GM21367 (cell line): ENCODE measurements at regions not wholly inside any gene's neighbourhood (a gene's known extent, or its start where the extent isn't known, plus 50 kb on each side); places are given as distances from the start of the nearest gene placed in this dataset.

ENCODE experiments used
- ATAC-seq: cut with Tn5 transposase; IDR thresholded peaks from one replicate; pipeline ENCODE4 v1.9.1; 2021; ENCODE audit not compliant: unreplicated experiment

- no peak for ATAC-seq
These were observed 456.1 kb downstream of the AJAP1 start for GRCh38 chr1:5110508-5110907.

DNA sequence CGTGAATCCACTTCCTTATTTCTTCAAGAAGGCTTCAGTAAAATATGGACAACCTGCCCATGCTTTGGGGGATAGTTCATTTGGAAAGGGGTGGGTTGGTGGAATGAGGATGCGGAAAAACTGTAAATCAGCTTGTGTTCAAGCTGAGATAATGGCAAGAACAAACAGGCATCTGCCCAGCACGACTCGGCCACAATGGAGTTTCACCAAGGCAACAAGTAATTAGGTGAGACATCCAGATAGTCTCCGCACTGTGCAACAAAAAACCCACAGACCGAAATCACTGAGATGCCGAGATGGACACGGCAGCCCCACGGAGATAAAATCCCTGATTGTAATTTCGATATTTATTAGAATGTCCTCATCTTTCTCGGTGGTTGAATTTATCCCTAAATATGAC lies 455.2 kb downstream of the AJAP1 start:
- no peak for ATAC-seq

GRCh38 chr1:5108740-5109139 lies 454.3 kb downstream of the AJAP1 start:
- ATAC-seq: no peak

GRCh38 chr1:5105744-5106143 lies 451.3 kb downstream of the AJAP1 start:
- no peak for ATAC-seq

DNA sequence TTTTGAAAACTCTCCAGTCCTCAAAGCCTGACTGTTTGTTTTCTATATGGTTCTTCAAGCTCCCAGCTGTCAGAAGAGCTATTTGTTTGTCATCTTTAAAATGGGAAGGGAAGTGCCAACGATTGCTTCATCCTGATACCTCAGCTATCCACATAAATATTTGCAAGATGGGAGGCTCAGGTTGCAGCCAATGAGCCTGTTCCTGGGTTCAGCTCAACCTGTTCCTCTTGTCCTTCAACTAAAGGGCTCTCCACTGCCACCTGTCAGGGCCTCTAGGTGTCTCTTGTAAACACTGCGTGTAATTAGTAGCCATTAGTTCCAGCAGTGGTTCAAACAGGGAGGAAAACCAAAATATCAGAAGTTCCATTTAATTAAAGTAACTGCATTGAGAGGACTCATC lies 445.1 kb downstream of the AJAP1 start:
- ATAC-seq: no peak

DNA sequence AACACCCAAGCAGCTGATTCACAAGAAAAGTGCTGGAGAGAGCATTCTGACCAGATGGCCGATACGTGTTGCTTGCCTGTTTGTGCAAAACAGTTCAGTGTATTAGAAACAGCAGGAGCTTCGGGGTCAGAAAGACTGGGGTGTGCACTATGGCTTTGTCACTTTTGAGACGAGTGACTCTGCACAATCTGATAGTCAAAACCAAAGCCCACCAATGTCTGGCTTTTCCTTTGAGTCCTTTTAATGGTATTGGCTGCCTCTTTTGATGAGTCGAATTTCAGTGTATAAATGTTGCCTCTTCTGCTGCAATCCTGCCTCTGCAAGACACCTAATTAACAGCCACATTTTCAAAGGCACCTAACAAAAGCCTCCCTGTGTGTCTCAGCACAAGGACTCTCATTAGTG lies 444.6 kb downstream of the AJAP1 start:
- no peak for ATAC-seq

DNA sequence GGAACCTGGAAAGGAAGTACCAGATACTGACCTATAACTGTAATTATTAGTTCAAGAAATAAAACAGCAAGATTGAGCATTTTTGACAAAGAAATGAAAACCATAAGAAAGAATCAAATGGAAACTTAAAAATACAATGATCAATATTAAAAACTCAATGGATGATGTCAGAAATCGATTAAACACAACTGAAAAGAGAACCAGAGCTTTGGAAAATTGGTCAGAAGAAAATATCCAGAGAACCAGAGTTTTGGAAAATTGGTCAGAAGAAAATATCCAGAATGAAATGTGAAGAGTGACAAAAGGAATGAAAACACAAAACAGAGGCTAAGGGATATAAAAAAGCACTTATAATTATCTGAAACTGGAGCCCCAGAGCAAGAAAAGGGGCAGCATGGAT lies 438.6 kb downstream of the AJAP1 start:
- ATAC-seq: no peak

DNA sequence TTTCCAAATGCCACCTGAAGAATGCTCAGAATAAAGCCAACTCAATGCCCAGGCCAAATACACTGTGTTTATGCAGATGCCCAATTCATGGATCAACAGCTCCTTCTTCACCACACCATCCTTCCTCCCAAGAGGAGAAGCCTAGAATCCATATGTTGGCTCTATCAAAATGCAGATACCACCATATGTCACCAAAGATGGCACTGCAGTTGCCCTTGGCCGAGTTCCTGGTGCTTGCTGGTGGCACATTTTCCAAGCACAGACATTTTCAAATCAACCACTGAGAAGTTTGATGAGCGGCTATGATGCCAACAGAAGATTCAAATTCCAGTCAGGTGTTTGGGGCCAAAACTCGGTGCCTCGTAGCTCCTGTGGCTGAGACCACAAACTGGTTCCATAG lies 430.3 kb downstream of the AJAP1 start:
- no peak for ATAC-seq

- ATAC-seq: no peak
These were observed 412.8 kb downstream of the AJAP1 start for GRCh38 chr1:5067246-5067645.

- no peak for ATAC-seq
These were observed 399.3 kb downstream of the AJAP1 start for GRCh38 chr1:5053744-5054143.

GRCh38 chr1:5029136-5029535 lies 374.7 kb downstream of the AJAP1 start:
- ATAC-seq: no peak

DNA sequence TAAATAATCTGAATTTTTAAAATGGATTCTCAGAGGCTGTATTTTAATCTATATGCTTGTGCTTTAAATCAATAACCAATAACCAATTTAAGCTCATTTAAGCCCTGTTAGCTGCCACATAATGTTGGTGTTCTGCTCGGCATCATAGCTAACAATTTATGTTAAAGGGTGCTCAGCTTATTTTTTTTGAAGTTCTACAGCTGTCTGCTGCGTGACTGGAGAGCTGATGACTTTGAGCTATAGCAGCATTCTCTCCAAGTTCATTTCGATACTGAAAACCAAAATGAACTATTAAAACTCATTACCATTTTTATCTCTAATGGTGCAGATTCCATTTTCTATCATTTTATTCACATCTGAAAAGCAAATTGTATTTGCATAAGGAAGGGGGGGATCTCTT lies 357.8 kb downstream of the AJAP1 start:
- no peak for ATAC-seq

GRCh38 chr1:5010656-5011055 lies 356.2 kb downstream of the AJAP1 start:
- ATAC-seq: no peak

DNA sequence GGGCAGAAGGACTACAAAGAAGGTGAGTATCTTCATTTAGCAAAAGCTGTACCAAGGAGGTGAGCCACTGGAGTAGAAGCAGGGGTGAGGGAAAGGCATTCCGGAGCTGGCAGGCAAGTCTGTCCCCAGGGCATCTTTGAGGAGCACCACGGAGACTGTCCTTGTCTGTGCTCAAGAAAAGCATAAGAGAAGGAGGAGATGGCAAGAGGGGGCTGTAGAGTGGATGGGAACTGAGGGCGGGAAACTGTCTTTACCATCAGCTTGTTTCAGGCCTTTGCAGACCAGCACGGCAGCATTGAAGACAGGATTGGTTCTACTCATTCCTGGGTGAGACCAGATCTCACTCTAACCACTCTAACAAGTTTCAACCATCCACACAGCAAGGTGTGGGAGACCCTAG lies 355.8 kb downstream of the AJAP1 start:
- no peak for ATAC-seq

GRCh38 chr1:5009376-5010065 lies 355.1 kb downstream of the AJAP1 start:
- no peak for ATAC-seq

DNA sequence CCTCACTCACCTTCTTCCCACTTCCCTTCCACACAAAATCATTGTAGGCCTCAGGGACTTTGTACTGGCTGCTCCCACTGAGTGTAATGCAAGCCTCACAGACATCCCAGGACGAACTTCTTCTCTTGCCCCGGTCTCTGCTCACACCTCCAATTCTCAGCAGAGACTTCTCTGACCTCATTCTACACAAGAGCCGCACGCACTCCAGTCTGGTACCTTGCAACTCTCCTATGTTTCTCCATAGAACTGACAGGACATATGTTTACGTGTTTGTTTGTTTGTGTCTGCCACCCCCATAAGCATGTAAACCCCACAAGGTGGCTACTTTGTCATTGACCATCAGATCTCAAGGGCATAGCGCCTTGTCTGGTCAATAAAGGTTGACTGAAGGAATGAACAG lies 350.8 kb downstream of the AJAP1 start:
- no peak for ATAC-seq

GRCh38 chr1:5002676-5003075 lies 348.3 kb downstream of the AJAP1 start:
- ATAC-seq: no peak

DNA sequence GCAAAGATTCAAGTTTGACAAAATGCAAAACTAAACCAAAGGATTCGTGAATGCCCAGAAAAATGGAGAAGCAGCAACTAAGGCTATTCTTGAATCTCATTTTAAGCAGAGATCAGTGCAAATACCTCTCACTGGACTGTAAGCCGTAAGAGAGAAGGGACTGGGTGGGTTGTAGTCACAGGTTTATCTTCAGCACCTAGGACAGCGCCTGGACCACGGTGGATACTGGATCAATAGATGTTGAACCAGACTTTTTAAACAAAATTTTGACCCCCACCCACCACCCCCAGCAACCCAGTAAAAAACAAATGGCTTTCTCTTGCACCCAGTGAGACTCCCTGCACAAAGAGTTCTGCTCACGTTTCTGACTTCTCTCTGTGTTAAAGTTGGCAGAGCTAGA lies 347.1 kb downstream of the AJAP1 start:
- no peak for ATAC-seq

GRCh38 chr1:4986306-4986705 lies 331.9 kb downstream of the AJAP1 start:
- ATAC-seq: no peak

DNA sequence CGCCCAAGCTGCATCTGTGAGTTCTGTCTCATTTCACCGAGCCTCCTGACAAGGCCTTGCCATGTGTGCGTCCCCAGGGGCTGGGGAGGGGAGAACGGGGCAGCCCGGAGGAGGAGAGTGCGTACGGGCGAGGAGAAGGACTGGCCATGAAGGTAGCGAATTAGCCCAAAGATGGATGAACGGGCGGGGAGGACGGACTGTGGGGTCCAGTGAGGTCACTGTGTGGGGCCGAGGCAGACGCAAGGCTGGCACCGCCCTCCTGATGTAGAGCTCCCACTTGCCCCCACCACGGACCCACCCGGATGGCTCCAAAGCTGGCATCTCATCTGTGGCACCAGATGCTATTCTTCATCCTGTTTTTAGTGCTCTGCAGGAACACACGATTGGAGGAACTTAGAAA lies 330.4 kb downstream of the AJAP1 start:
- no peak for ATAC-seq

- ATAC-seq: no peak
These were observed 325.8 kb downstream of the AJAP1 start for GRCh38 chr1:4980211-4980610.

- ATAC-seq: no peak
These were observed 324.4 kb downstream of the AJAP1 start for GRCh38 chr1:4978660-4979390.

DNA sequence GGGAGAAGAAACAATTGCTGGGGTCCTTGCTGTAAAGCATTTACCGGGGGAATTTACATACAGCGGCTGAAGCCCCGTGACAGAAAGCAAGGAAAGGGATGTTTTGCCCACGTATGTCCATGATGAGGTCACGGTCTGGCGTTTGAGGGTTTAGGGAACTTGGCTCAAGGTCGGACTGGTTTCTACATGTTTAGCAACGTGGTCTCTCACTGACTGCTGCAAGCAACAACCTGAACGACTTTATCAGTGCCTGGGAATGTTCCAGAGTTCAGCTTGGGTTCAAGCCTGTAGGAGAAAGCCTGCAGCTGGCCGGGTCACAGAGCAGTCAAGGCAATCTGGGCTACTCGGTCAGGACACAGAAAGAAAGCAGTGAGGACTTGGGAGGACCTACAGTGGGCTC lies 323.3 kb downstream of the AJAP1 start:
- ATAC-seq: no peak
